Forelimb muscle (tissue), 1 donor: ENCODE measurements at regions not wholly inside any gene's neighbourhood (a gene's known extent, or its start where the extent isn't known, plus 50 kb on each side); places are given as distances from the start of the nearest gene placed in this dataset.

Source experiments
- DNase-seq: peaks from one replicate; pipeline ENCODE4 v3.0.0-alpha.2; 2013; ENCODE audit warnings: low read depth

DNA sequence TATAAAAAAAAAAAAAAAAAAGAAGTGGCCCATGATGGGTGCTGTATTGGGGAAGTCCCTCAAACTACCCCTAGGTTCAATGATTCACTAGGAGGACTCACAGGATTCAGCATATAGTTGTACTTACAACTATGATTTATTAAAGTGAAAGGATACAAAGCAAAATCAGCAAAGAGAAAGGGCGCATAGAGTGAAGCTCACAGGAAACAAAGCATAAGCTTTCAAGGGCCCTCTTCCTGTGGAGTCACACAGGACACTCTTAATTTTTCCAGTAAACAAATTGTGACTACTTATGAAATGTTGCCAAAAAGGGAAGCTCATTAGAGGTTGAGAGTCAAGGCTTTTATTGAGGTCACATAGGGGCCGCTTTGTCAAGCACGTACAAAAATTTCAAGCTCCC, 153.7 kb upstream of the GAP43 start:
- no peak for DNase-seq

DNA sequence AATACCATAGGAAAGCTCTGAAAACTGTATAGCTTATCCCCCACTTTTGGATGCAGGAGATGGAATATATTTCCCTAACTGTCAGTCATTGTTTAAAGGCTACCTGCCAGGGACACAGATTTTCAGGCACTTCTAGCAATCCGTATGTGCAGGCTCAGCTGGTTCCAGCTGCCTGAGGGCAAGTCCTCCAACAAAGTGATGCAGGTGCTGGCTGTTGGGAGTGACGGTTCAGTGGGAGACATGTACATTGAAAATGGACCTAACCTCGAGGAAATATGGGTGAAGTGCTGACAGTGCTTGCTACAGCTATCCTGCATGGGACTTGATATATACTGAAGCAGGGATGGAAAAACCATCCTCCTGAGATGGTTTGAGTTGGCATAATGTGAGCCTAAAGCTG, 153.1 kb upstream of the GAP43 start:
- no peak for DNase-seq

DNA sequence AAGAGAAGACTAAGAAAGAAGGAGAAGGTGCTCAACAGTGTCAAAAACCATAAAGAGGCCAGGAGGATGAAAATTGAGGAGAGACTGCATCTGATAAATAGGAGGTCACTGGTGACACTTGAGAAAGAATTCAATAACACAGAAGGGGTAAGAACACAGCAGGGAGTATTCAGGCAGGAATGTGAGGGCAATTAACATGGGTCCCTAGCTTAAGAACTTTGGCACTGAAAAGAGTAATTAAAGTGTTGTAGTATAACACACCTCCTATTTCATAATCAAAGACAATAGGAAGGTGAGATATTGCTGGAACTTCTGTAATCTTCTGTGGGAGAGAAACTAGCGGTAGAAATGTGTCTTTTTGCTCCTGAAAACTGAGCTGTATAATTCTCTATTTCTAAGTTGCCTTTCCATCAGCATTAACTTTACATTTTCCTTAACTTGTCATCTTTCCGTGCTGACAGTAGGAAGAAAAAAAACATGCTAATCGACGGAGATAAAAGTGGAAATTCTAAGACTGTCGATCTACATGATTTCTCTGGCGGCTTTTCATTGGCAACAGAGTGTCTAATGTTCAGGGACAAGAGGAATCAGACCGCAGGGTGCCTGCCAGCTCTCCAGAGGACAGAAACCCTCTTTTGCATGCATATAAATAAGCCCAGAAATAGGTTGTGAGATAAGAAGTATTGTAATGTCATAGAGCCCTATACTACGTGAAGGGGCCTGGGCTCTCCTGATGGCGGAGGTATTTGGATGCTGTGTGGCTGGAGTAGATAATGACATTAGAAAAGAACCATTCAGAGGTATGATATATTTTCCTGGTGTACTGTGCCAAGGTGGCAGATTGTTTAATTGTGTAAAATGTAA, 147.9 kb upstream of the GAP43 start:
- DNase-seq, result no peak

GRCh38 chr3:115476472-115476871, 146.8 kb upstream of the GAP43 start:
- no peak for DNase-seq

GRCh38 chr3:115478359-115478758, 145.0 kb upstream of the GAP43 start:
- DNase-seq, result no peak

- no peak for DNase-seq
Measured at GRCh38 chr3:115486880-115487279, 136.4 kb upstream of the GAP43 start.

GRCh38 chr3:115487968-115488367, 135.3 kb upstream of the GAP43 start:
- DNase-seq, result no peak

- DNase-seq, result no peak
Measured at GRCh38 chr3:115488409-115488808, 134.9 kb upstream of the GAP43 start.

DNA sequence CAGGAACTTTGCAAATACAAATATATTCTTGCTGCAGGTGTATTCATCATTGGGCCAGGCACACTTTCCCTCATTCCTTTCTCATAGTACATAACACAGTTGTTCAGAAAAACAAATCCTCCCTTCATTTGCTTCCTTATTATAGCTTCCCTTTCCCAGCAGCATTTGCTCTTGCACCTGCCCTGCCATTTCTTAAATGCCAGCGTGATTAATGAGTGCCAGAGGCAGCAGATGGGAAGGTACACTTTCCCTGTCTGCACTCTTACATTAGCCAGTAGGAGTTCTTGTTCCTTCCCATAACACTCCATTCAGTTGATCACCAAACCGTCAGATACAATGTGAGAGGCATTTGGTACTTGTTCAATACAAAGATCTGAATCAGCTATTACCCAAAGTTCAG, 128.5 kb upstream of the GAP43 start:
- no peak for DNase-seq

DNA sequence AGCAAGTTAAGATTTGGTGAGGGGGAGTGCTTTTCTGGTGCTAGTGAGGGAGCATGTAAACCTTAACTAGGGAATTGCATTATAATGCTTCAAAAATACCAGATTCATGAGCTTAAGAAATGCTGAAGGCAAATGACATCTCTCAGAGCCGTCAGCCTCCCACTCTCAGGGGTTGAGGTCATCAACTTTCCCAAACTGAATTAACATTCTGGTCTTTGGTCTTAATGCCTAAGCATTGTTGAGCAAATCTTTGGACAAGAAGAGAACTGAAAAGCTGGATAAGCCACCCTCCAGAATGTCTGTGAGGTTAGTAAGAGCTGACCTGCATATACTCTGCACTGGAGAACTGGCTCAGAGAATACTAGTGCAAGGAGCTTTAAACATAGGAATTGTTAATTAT, 124.9 kb upstream of the GAP43 start:
- no peak for DNase-seq

- DNase-seq, result no peak
Measured at GRCh38 chr3:115498898-115499297, 124.4 kb upstream of the GAP43 start.

- DNase-seq, result no peak
Measured at GRCh38 chr3:115499666-115500065, 123.6 kb upstream of the GAP43 start.

DNA sequence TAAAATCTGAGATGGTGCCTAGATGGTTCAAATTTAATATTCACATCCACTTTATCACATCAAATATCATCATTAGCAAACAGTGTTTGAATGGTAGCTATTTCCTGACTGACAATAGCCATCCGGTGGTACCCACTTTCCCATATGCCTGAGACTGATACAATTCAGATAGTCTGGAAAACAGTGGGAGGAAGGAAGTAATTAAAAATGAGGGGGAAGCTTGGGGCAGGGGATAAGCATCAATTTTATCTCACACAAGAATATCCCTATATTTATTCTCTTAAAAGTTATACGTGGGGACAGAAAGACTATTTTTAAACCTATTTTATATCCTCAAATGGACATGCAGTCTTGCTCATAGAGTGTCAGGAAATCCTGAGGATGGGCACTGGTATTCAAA, 122.5 kb upstream of the GAP43 start:
- DNase-seq, result no peak

DNA sequence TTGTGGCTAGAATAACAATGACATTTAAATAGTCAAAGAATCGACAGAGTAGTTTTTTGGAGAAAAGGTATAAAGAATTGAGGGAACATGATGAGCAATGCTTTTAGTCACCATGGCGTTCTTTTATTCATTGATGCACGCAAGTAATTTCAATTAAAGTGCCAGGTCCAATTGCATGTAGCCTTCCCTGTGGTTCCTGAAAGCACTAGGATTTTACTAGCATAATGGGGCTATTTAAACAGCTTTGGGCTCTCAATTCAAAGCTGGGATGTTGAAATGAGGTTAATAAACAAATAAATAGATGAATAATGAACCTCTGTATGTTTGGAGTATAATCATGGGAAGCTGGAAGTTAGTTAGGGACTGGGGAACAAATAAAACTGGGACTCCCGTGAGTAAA, 121.2 kb upstream of the GAP43 start:
- DNase-seq, result no peak

GRCh38 chr3:115503394-115503793, 119.9 kb upstream of the GAP43 start:
- no peak for DNase-seq

- no peak for DNase-seq
Measured at GRCh38 chr3:115508562-115508961, 114.7 kb upstream of the GAP43 start.

DNA sequence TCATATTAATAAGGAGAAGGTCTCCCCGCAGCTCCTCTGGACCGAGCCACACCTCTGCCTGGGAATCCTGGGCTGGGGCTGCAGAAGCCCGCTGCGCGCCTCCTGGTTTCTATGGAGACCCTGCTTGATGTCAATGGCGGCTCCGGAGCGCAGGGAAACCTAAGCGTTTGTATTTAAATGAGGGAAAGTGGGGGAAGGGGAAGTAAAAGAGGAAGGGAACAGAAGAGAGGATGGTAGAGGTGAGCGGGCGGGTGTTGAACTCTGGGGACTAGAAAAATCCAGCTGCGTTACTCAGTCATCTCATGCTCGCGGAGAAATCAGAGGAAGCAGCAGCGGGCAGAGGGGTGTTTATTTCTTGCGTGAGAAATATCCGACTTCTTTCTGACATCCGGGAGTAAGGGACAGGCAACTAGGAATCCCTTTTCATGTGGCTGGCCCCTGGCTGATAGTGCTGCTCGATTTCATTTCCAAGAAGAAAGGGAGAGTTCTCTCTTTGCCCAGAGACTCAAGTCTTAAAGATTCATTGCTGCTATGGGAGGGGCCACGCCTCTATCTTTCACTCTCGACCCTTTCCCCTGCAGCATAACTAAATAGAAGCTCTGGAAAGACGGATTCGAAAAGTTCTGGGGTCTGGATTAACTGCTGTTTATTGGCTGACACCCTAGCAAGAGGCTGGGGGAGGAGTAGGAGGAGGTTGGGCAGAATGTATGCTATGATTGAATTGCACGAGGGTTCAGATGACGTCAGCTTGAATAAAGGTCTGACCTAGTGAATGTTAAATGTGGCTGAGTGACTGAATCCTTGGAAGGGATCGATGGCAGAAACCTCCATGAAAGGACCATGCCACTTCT, 110.5 kb upstream of the GAP43 start:
- DNase-seq, result no peak

GRCh38 chr3:115513416-115513800, 109.9 kb upstream of the GAP43 start:
- DNase-seq, result no peak

DNA sequence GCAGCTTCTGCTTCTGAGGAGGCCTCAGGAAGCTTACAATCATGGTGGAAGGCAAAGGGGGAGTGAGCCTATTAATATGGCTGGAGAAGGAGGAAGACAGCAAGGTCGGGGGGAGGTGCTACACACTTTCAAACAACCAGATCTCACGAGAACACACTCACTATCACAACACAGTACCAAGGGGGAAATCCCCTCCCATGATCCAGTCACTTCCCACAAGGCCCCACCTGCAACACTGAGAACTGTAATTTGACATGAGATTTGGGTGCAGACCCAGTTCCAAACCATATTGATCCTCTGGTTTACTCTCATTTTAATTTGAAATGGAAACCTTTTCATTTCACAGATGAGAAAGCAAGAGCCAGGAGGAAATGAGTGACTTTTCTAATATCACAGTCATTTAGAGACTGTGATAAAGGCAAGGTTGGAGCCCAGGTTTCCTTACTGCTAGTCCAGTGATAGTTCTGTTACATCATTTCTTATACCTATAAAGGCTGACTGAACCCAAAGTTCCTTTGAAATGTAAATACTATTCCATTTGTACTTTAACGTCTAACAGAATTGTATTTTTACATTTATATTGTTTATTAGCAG, 105.8 kb upstream of the GAP43 start:
- no peak for DNase-seq

DNA sequence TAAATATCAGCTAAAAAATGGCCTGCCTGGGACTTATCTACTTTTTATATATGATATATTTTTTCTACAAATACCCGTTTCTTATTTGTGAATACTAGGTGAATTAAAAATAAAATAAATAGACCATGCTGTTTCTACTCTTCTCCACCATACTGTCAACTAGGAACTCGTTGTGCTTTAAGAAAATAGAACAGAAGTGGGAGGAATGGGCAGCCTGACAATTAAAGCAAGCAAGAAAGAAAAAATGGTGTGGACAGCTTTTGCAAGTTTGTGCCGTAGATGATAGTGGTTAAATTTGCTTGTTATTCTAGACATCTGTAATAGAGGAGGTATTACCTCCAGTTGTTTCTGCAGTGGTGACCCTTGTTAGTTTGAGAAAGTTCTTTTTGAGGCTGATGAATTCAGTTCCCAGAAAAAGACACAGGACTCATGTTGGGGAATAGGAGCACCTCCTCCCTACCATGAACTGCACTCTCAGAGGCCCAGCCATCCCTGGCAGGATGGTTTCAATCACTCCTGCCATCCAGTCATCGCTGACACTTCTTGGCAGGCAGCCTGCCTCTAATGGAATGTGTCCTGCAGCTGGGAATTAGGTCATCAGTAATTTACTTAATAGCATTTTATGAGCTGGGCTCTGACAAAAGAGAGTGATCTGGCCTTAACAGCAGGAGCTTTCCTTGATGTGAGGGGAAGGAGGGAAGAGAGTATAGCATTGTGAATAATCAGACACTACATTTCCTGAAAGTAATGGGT, 105.0 kb upstream of the GAP43 start:
- no peak for DNase-seq

GRCh38 chr3:115520241-115520640, 103.1 kb upstream of the GAP43 start:
- no peak for DNase-seq
